GM19372 (cell line): ENCODE measurements at regions not wholly inside any gene's neighbourhood (a gene's known extent, or its start where the extent isn't known, plus 50 kb on each side); places are given as distances from the start of the nearest gene placed in this dataset.
"Not testable (repeated sequence)": the region's sequence is repeated elsewhere in the genome, so short reads cannot be mapped to it uniquely, and the experiment has no call there.

ENCODE experiments used
- ATAC-seq: cut with Tn5 transposase; IDR thresholded peaks from one replicate; pipeline ENCODE4 v1.9.1; 2021; ENCODE audit warnings: mild to moderate bottlenecking, low read depth, moderate library complexity; ENCODE audit not compliant: unreplicated experiment

GRCh38 chr7:24125765-24126164, 158.2 kb upstream of the NPY start:
- no peak for ATAC-seq

DNA sequence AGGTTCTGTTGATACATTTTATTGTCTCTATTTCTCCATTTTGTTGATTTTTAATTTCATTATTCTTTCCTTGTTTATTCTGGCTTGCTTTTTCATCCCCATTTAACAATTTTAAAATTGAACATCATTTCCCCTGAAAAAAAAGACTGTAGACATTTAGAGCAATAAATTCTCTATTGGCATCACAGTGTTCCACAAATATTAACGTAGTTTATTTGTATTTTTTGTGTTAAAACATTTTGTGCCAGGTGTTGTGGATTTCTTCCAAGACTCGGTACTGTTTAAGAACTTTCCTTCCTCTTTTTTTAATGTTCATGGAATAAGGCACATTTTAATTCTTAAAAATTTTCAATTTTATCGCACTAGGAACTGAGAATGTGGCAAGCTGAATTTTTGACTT, 156.1 kb upstream of the NPY start:
- no peak for ATAC-seq

DNA sequence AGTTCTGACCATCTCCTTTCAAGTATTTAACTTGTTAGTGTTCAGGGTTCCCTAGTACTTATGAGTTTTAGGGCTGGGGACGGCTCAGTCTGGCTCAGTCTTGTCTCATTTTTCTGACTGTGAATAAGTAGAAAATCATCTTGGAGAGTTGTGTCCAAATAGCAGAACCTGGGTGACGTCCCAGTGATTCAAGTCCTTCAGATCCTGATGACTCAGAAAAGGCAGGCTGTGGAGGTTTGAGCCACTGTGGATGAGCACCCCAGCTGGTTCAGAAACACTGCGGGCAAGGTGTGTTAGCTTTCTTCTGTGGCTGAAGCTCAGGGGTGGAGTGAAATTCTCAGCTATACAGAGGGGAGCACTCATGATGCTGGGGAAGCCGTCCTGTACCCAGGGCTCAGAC, 154.4 kb upstream of the NPY start:
- no peak for ATAC-seq

GRCh38 chr7:24130631-24131030, 153.4 kb upstream of the NPY start:
- ATAC-seq = no peak

- peak; percentile 44 for ATAC-seq
These were observed 150.3 kb upstream of the NPY start for GRCh38 chr7:24133691-24134090.

GRCh38 chr7:24134535-24134934, 149.5 kb upstream of the NPY start:
- ATAC-seq = no peak

- ATAC-seq = peak; percentile 65
These were observed 148.8 kb upstream of the NPY start for GRCh38 chr7:24135003-24135817.

DNA sequence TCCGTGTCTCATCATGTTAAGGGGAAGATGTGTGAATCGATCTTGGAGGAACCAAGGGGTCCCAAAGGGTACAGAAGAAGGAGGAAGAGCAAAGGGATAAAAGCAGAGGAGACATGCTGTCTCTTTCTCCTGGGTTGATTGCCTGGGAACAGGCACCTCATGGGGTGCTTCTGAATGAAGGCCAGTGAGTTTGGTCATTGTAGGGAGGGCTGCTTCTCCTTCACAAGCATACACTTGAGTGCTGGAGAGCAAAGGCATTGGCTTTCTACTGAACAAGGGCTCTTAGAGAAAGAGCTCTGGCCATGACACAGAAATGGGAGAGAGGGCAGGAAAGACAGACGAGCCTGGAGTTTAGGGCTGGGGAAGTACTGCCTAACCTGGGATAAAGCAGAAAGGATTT, 146.7 kb upstream of the NPY start:
- ATAC-seq = no peak

DNA sequence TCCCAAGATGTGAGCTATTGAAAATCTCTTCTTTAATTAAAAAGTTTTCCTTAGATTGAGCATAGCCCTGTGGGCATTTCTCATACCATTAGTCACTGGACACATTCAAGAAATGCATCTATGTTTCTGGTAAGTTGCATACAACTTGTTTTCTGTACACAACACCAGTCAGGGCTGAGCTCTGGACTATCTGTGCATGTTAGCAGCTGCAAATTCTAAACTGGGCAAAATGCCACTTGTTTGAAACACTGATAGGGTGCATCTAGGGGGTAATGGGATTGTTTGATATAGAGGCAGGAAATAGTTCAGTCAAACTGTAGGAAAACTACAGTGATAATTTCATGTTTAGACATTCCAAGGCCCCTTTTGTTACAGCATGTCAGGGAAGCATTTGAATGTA, 145.6 kb upstream of the NPY start:
- ATAC-seq = no peak

GRCh38 chr7:24140001-24140400, 144.0 kb upstream of the NPY start:
- no peak for ATAC-seq

- no peak for ATAC-seq
These were observed 142.0 kb upstream of the NPY start for GRCh38 chr7:24141874-24142509.

GRCh38 chr7:24143547-24143946, 140.4 kb upstream of the NPY start:
- ATAC-seq = no peak

GRCh38 chr7:24151944-24152343, 132.0 kb upstream of the NPY start:
- no peak for ATAC-seq

- ATAC-seq = no peak
These were observed 131.6 kb upstream of the NPY start for GRCh38 chr7:24152356-24152755.

- no peak for ATAC-seq
These were observed 131.0 kb upstream of the NPY start for GRCh38 chr7:24152877-24153472.

DNA sequence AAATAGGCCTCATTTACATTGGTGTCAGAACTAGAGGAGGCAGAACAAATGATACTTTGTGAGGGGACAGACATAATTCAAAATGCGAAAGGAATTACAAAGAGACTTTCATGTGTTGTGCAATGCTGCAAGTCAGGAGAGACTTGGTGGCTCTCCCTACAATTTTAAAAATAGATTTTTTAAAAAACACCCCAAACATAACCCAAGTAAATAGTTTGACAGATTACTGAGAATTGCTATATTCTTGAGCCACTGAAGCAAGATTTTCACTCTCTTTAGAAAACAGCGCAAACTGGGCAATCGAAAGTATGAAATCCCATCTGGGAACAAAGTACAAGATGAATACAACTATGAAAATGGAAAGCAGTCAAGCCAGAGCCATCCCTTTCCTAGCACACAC, 126.3 kb upstream of the NPY start:
- no peak for ATAC-seq

DNA sequence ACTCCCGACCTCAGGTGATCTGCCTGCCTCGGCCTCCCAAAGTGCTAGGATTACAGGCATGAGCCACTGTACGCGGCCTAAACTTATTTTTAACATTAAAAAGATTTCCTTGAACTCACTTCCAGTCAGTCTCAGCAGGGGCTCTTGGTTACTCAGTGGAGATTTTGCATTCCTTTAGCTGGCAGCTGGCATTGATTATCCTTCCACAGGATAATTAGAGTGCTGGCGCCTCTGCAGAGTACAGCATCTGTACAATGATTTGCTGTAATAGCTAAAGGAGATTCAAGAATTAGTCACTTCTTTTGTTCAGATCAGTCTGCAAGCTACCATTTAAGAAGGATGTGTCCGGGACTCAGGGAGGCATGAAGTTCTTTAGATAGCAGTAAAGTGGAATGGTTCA, 125.0 kb upstream of the NPY start:
- no peak for ATAC-seq

DNA sequence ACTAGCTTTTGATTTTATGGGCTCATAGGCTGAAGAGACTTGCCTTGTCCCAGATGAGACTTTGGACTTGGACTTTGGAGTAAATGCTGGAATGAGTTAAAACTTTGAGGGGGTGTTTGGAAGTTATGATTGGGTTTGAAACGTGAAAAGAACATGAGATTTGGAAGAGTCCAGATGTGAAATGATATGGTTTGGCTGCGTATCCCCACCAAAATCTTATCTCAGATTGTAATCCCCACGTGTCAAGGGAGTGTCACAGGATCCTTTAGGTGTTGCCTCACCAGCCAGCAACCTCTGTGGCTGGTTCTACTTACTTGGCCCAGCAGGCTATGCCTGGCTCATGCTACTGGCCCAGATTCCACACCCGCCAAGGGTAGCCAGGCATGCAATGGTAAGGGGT, 119.6 kb upstream of the NPY start:
- no peak for ATAC-seq

DNA sequence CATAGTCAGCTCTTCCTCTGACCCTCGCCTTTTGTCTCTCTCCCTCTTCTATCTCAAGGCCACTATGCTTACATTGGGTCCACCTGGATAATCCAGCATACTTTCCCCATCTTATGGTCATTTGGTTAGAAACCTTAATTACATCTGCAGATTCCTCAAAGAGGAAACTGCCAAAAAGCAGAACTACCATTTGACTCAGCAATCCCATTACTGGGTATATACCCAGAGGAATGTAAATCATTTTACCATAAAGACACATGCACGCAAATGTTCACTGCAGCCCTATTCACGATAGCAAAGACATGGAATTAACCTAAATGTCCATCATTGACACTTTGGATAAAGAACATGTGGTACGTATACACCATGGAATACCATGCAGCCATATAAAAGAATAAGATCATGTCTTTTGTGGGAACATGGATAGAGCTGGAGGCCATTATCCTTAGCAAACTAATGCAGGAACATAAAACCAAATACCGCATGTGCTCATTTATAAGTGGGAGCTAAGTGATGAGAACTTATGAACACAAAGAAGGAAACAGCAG, 114.8 kb upstream of the NPY start:
- no peak for ATAC-seq

- not testable (repeated sequence) for ATAC-seq
These were observed 112.0 kb upstream of the NPY start for GRCh38 chr7:24171951-24172350.

- no peak for ATAC-seq
These were observed 111.1 kb upstream of the NPY start for GRCh38 chr7:24172856-24173255.

DNA sequence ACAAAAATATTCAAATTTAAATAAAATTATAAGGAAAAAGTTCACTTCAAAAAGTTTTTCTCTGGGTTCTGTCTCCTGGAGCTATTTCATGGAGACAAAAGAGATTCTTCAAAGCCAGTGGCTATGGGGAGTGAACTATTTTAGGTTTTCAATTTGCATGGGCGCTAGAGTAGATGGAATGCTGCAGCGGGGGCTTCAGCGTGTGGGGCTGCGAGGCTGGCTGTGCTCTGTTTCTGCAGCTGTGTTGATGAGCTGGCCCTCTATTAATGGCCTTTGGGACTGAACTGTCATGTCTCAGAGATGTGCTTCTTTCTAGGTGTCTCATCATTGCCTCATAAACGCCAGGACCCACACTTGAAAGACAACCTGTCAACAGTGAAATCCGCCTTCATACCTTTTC, 108.4 kb upstream of the NPY start:
- no peak for ATAC-seq
